Fibroblast of pulmonary artery (primary cell): ENCODE measurements at regions not wholly inside any gene's neighbourhood (a gene's known extent, or its start where the extent isn't known, plus 50 kb on each side); places are given as distances from the start of the nearest gene placed in this dataset.

Experiments
- DNase-seq: peaks from one replicate; pipeline ENCODE4 v3.0.0-alpha.2; 2010; ENCODE audit warnings: low read depth
- H3K4me3 ChIP-seq: replicated peaks from 2 replicates; pipeline ENCODE4 v1.5.1; 2011; ENCODE audit warnings: low read depth, mild to moderate bottlenecking, control low read depth, low read length, moderate library complexity
- CTCF ChIP-seq: IDR thresholded peaks from 2 replicates; pipeline ENCODE4 v1.5.1; 2011; ENCODE audit warnings: mild to moderate bottlenecking, control low read depth, low read length, inconsistent platforms; ENCODE audit errors: missing control alignments

GRCh38 chr12:16716928-16717327 lies 111.0 kb upstream of the LMO3 start:
- no peak for DNase-seq
- TF ChIP-seq CTCF, result no peak
- H3K4me3 ChIP-seq, result no peak overlapping the region

DNA sequence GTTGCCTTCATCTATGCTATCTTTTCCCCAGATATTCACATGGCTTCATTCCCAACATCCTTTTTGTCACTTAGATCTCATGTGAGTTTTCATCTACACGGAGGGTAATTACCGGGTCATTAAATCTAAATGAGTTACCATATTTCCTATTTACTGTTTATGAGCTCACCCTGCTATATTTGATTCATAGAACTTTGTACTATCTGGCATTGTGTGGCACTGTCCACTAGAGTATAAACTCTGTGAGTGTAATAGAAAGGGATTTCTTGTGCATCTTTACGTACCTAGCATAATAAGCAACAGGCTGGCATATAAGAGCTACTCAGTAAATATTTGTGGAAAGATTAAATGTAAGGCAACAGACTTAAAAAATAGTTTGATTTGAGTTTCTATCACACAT lies 86.1 kb upstream of the LMO3 start:
- no peak for DNase-seq
- no peak for TF ChIP-seq CTCF
- H3K4me3 ChIP-seq, result no peak overlapping the region

- no peak for TF ChIP-seq CTCF
- DNase-seq, result no peak
Observed at GRCh38 chr12:16691624-16692023, 85.7 kb upstream of the LMO3 start.

GRCh38 chr12:16688200-16688599 lies 82.2 kb upstream of the LMO3 start:
- H3K4me3 ChIP-seq, result no peak overlapping the region
- no peak for TF ChIP-seq CTCF
- DNase-seq, result no peak

More at GRCh38 chr12:16691624-16692023, 85.7 kb upstream of the LMO3 start:
- no peak overlapping the region for H3K4me3 ChIP-seq

DNA sequence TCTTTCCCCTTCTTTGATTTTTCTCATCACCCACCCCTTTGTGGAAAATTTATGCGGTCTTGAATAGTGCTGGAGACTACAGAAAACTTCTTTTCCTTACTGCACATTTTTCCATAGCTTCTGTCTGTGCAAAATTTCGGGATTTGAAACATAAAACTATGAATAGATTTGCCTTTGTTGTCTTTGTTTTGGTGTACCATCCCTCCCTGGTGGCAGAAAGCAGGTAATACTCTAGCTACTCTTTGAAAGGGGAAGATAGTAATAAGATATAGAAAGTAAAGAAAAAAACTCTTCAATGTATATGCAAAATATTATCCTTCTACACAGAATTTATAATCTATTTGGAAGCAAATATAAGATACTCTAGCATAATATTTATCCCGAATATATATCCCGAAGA lies 79.1 kb upstream of the LMO3 start:
- DNase-seq, result peak; percentile 55
- peak; percentile 62 for TF ChIP-seq CTCF
- H3K4me3 ChIP-seq, result no peak overlapping the region

- no peak overlapping the region for H3K4me3 ChIP-seq
- no peak for TF ChIP-seq CTCF
- no peak for DNase-seq
Observed at GRCh38 chr12:16681196-16681595, 75.2 kb upstream of the LMO3 start.

DNA sequence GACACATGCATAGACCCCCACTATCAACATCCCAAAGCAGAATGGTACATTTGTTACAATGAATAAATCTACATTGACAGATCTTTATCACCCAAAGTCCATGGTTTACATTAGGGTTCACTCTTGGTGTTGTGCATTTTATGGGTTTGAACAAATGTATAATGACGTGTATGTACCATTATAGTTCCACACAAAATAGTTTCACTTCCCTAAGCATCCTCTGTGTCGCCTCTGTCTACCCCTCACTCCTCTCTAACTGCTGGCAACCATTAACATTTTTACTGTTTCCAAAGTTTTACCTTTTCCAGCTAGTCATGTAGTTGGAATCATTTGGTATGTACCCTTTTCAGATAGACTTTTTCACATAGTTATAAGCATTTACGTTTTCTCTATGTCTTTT lies 69.5 kb upstream of the LMO3 start:
- DNase-seq, result no peak
- no peak for TF ChIP-seq CTCF
- no peak overlapping the region for H3K4me3 ChIP-seq
